ENCODE measurements at regions not wholly inside any gene's neighbourhood (a gene's known extent, or its start where the extent isn't known, plus 50 kb on each side); places are given as distances from the start of the nearest gene placed in this dataset.
"Not testable (repeated sequence)": the region's sequence is repeated elsewhere in the genome, so short reads cannot be mapped to it uniquely, and the experiment has no call there.

DNA sequence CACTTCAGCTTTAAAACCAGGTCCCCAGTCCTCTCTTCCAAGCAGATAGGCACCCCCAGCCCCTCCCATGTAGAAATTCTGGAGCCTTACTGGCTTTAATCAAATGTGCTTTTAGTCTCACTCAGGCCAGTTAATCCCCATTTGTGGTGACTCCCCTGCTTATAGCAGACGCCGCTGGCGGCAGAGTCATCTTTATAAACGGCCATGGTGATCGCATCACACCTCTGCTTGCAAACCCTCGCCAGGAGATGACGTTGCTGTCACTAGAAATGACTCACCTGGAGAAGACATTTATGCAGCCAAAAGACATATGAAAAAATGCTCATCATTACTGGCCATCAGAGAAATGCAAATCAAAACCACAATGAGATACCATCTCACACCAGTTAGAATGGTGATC, 369.3 kb downstream of the VRK1 start:
- no peak overlapping the region for H3K27ac ChIP-seq (ENCODE audit: low read length)
- no peaks in the 10 kb centered on the region for H3K27me3 ChIP-seq (ENCODE audit: insufficient read depth, low read depth, low read length)
- no peaks in the 10 kb centered on the region for H3K79me2 ChIP-seq (replicated peaks; ENCODE audit: insufficient read depth, low read length)
- TF ChIP-seq POLR2AphosphoS5 (IDR thresholded peaks at IDR 0.05) (no peak), EP300 (conservative IDR thresholded peaks at IDR 0.05; ENCODE audit: poor library complexity, severe bottlenecking) (no peak), MXI1 (conservative IDR thresholded peaks at IDR 0.05; ENCODE audit: poor library complexity, severe bottlenecking) (no peak), RAD21 (conservative IDR thresholded peaks at IDR 0.05) (no peak), CTCF (IDR thresholded peaks at IDR 0.05; ENCODE audit: poor library complexity, severe bottlenecking) (no peak)
- no peaks in the 10 kb centered on the region for H3K9me3 ChIP-seq (ENCODE audit: low read length)
- H3K9ac ChIP-seq (ENCODE audit: low read length) = no peak overlapping the region
- no peaks in the 10 kb centered on the region for H3K9me2 ChIP-seq (ENCODE audit: insufficient read depth, low read length)
- no peak overlapping the region for H2AFZ ChIP-seq (ENCODE audit: low read depth, low read length)
- H3F3A ChIP-seq (ENCODE audit: insufficient read depth, low read length, poor library complexity, severe bottlenecking) = no peaks in the 10 kb centered on the region
- no peaks in the 10 kb centered on the region for H4K20me1 ChIP-seq (ENCODE audit: insufficient read depth)
- no peak overlapping the region for H3K4me2 ChIP-seq (ENCODE audit: low read length)
- H3K36me3 ChIP-seq (ENCODE audit: insufficient read depth, low read length) = no peaks in the 10 kb centered on the region
- no peak overlapping the region for H3K4me3 ChIP-seq (ENCODE audit: low read length)

- not testable (repeated sequence) for H4K20me1 ChIP-seq (ENCODE audit: insufficient read depth); H3K36me3 ChIP-seq (ENCODE audit: insufficient read depth, low read length); H3K79me2 ChIP-seq (replicated peaks; ENCODE audit: insufficient read depth, low read length); H3K4me2 ChIP-seq (ENCODE audit: low read length); H3K27me3 ChIP-seq (ENCODE audit: insufficient read depth, low read depth, low read length); H3K4me3 ChIP-seq (ENCODE audit: low read length); H3K27ac ChIP-seq (ENCODE audit: low read length); H3K9ac ChIP-seq (ENCODE audit: low read length); H3K9me2 ChIP-seq (ENCODE audit: insufficient read depth, low read length); H2AFZ ChIP-seq (ENCODE audit: low read depth, low read length); H3F3A ChIP-seq (ENCODE audit: insufficient read depth, low read length, poor library complexity, severe bottlenecking); H3K9me3 ChIP-seq (ENCODE audit: low read length)
Measured at GRCh38 chr14:97167577-97167976, 370.4 kb downstream of the VRK1 start.

DNA sequence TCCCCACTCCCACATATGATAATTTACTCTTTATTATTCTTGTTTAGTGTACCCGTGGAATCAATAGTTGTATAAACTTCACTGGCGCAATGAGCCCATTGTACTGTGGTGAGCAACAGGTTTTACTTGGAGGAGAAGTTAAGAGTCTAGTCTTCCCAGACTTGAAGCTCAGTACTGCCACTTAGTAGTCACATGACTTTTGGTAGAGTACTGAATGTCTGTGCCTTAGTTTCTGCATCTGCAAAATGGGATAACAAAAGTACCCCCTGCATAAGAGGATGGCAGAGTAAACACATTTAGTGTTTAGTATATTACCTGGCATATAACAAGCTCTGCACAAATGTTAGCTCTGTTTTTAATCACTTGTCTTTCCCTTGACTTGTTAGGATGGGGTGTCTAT, 375.5 kb downstream of the VRK1 start:
- no peaks in the 10 kb centered on the region for H3K9me3 ChIP-seq (ENCODE audit: low read length)
- no peak for TF ChIP-seq MXI1 (conservative IDR thresholded peaks at IDR 0.05; ENCODE audit: poor library complexity, severe bottlenecking)
- no peak for TF ChIP-seq EP300 (conservative IDR thresholded peaks at IDR 0.05; ENCODE audit: poor library complexity, severe bottlenecking)
- TF ChIP-seq, protein P1, sequence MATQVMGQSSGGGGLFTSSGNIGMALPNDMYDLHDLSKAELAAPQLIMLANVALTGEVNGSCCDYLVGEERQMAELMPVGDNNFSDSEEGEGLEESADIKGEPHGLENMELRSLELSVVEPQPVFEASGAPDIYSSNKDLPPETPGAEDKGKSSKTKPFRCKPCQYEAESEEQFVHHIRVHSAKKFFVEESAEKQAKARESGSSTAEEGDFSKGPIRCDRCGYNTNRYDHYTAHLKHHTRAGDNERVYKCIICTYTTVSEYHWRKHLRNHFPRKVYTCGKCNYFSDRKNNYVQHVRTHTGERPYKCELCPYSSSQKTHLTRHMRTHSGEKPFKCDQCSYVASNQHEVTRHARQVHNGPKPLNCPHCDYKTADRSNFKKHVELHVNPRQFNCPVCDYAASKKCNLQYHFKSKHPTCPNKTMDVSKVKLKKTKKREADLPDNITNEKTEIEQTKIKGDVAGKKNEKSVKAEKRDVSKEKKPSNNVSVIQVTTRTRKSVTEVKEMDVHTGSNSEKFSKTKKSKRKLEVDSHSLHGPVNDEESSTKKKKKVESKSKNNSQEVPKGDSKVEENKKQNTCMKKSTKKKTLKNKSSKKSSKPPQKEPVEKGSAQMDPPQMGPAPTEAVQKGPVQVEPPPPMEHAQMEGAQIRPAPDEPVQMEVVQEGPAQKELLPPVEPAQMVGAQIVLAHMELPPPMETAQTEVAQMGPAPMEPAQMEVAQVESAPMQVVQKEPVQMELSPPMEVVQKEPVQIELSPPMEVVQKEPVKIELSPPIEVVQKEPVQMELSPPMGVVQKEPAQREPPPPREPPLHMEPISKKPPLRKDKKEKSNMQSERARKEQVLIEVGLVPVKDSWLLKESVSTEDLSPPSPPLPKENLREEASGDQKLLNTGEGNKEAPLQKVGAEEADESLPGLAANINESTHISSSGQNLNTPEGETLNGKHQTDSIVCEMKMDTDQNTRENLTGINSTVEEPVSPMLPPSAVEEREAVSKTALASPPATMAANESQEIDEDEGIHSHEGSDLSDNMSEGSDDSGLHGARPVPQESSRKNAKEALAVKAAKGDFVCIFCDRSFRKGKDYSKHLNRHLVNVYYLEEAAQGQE (IDR thresholded peaks at IDR 0.05; ENCODE audit: borderline replicate concordance) = no peak
- no peak for TF ChIP-seq POLR2AphosphoS5 (IDR thresholded peaks at IDR 0.05)
- no peak for TF ChIP-seq TAF1 (IDR thresholded peaks at IDR 0.05; ENCODE audit: low read depth)
- TF ChIP-seq RAD21 (conservative IDR thresholded peaks at IDR 0.05) = no peak
- no peak for TF ChIP-seq CTCF (IDR thresholded peaks at IDR 0.05; ENCODE audit: poor library complexity, severe bottlenecking)
- TF ChIP-seq SMC3 (conservative IDR thresholded peaks at IDR 0.05; ENCODE audit: poor library complexity) = no peak
- TF ChIP-seq EZH2 (IDR thresholded peaks at IDR 0.05; ENCODE audit: borderline replicate concordance, insufficient read depth, low read length, poor library complexity, severe bottlenecking) = no peak
- no peaks in the 10 kb centered on the region for H4K20me1 ChIP-seq (ENCODE audit: insufficient read depth)
- H3K79me2 ChIP-seq (replicated peaks; ENCODE audit: insufficient read depth, low read length) = no peaks in the 10 kb centered on the region
- H3K4me2 ChIP-seq (ENCODE audit: low read length) = no peak overlapping the region
- no peak overlapping the region for H2AFZ ChIP-seq (ENCODE audit: low read depth, low read length)
- H3K4me3 ChIP-seq (ENCODE audit: low read length) = no peak overlapping the region
- no peak overlapping the region for H3K27ac ChIP-seq (ENCODE audit: low read length)
- no peaks in the 10 kb centered on the region for H3K9me2 ChIP-seq (ENCODE audit: insufficient read depth, low read length)
- H3K36me3 ChIP-seq (ENCODE audit: insufficient read depth, low read length) = no peaks in the 10 kb centered on the region
- no peaks in the 10 kb centered on the region for H3F3A ChIP-seq (ENCODE audit: insufficient read depth, low read length, poor library complexity, severe bottlenecking)
- H3K27me3 ChIP-seq (ENCODE audit: insufficient read depth, low read depth, low read length) = no peaks in the 10 kb centered on the region
- no peak overlapping the region for H3K9ac ChIP-seq (ENCODE audit: low read length)

Measured in neural cell (in vitro differentiated cells).